Vagina (tissue), 2 donors: ENCODE measurements at regions not wholly inside any gene's neighbourhood (a gene's known extent, or its start where the extent isn't known, plus 50 kb on each side); places are given as distances from the start of the nearest gene placed in this dataset.

Experiments
- POLR2AphosphoS5 ChIP-seq, 2 donors: sonication (generic); formaldehyde crosslinking; IDR thresholded peaks; one replicate each; pipeline ENCODE4 v1.9.0; 2017; ENCODE audit warnings: antibody characterized with exemption in 2 of 2, mild to moderate bottlenecking in 2 of 2, low read depth in 1 of 2; ENCODE audit not compliant: insufficient read depth in 1 of 2
- TF ChIP-seq, protein P1 (sequence below), 3 experiments: fragments of 450-650 bp in 2 of 3; fragments of 200-600 bp in 1 of 3; sonication (generic) in 1 of 3; IDR thresholded peaks; one replicate each; pipeline ENCODE4 v1.5.1; 2017 to 2019; ENCODE audit warnings: antibody characterized with exemption in 3 of 3, mild to moderate bottlenecking in 2 of 3, moderate library complexity in 2 of 3

DNA sequence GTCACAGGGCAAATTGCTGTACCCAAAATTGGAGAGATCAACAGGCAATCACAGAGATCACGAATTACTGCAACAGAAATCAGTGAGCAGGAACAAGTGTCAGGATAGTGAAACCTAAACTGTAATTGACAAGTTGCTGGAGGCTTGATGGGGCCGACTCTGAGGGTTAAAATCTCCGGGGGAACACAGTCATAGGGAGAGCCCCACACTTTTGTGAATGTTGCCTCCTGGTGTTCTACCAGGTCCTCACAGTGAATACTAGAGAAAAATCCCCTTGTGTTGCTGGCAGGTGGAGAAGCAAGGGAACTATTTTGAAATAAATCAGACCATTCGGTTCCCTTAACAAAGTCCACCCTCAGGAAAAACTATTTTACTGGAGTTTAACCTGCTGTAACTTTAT is 697.5 kb upstream of the CBLB start:
- no peak for TF ChIP-seq POLR2AphosphoS5 (IDR thresholded peaks at IDR 0.05; ENCODE audit: insufficient read depth in 1 of 2, low read depth in 1 of 2)
- TF ChIP-seq, protein P1, sequence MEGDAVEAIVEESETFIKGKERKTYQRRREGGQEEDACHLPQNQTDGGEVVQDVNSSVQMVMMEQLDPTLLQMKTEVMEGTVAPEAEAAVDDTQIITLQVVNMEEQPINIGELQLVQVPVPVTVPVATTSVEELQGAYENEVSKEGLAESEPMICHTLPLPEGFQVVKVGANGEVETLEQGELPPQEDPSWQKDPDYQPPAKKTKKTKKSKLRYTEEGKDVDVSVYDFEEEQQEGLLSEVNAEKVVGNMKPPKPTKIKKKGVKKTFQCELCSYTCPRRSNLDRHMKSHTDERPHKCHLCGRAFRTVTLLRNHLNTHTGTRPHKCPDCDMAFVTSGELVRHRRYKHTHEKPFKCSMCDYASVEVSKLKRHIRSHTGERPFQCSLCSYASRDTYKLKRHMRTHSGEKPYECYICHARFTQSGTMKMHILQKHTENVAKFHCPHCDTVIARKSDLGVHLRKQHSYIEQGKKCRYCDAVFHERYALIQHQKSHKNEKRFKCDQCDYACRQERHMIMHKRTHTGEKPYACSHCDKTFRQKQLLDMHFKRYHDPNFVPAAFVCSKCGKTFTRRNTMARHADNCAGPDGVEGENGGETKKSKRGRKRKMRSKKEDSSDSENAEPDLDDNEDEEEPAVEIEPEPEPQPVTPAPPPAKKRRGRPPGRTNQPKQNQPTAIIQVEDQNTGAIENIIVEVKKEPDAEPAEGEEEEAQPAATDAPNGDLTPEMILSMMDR (IDR thresholded peaks at IDR 0.05): no peak
